HEK293 (cell line): ENCODE measurements at regions not wholly inside any gene's neighbourhood (a gene's known extent, or its start where the extent isn't known, plus 50 kb on each side); places are given as distances from the start of the nearest gene placed in this dataset.
A peak's percentile ranks its signal among the peaks of the same experiment; 100 is the strongest.

ENCODE experiments used
- CTCF ChIA-PET: fragments of 350-600 bp; formaldehyde crosslinking; extraction: SDS; loops from one replicate; lab custom pipeline; 2021; ENCODE audit warnings: antibody characterized with exemption; lab: Yijun Ruan, JAX
- POLR2A ChIA-PET: fragments of 300-600 bp; formaldehyde crosslinking; extraction: SDS; loops from one replicate; lab custom pipeline; 2020; ENCODE audit warnings: antibody characterized with exemption, inconsistent platforms; lab: Yijun Ruan, JAX
- H3K27ac ChIP-seq: fragments of 200-500 bp; sonication (Bioruptor generic); 2 replicates; pipeline ENCODE4 v1.5.1; 2014; ENCODE audit warnings: low read depth, low read length, control low read depth, inconsistent platforms; ENCODE audit errors: extremely low read depth
- H3K36me3 ChIP-seq, 2 experiments: fragments of 200-500 bp in 1 of 2; sonication (Bioruptor generic) in 1 of 2; 1 replicate in 1 of 2; 2 replicates in 1 of 2; pipeline ENCODE4 v1.5.1; 2014 to 2017; ENCODE audit warnings: inconsistent platforms in 2 of 2, low read length in 2 of 2; ENCODE audit not compliant: control insufficient read depth in 2 of 2, insufficient read depth in 1 of 2
- H3K4me1 ChIP-seq: fragments of 200-500 bp; sonication (Bioruptor generic); 2 replicates; pipeline ENCODE4 v1.5.1; 2014; ENCODE audit warnings: mild to moderate bottlenecking, low read length, inconsistent platforms; ENCODE audit not compliant: control insufficient read depth, insufficient read depth
- H3K4me3 ChIP-seq: 2 replicates; pipeline ENCODE4 v1.5.1; 2011; ENCODE audit warnings: low read depth, mild to moderate bottlenecking, control low read depth, low read length, moderate library complexity
- H3K9me3 ChIP-seq: fragments of 200-500 bp; sonication (Bioruptor generic); 2 replicates; pipeline ENCODE4 v1.5.1; 2014; ENCODE audit warnings: low read depth, low read length, inconsistent platforms; ENCODE audit not compliant: control insufficient read depth, insufficient read depth
- KLF10 ChIP-seq: fragments of 450-650 bp; IDR thresholded peaks from 2 replicates; pipeline ENCODE4 v1.5.1; 2018; ENCODE audit warnings: missing biosample characterization, mild to moderate bottlenecking, missing genetic modification characterization
- RBAK ChIP-seq: fragments of 450-650 bp; formaldehyde crosslinking; IDR thresholded peaks from 2 replicates; pipeline ENCODE4 v1.5.1; 2016; ENCODE audit warnings: missing biosample characterization, missing genetic modification characterization
- REST ChIP-seq: fragments of 450-650 bp; formaldehyde crosslinking; IDR thresholded peaks from 2 replicates; pipeline ENCODE4 v1.5.1; 2016; ENCODE audit warnings: missing biosample characterization, missing genetic modification characterization
- ZBTB8A ChIP-seq: fragments of 450-650 bp; formaldehyde crosslinking; IDR thresholded peaks from 2 replicates; pipeline ENCODE4 v1.5.1; 2016; ENCODE audit warnings: missing biosample characterization, missing genetic modification characterization
- ZNF114 ChIP-seq: fragments of 450-650 bp; formaldehyde crosslinking; IDR thresholded peaks from 2 replicates; pipeline ENCODE4 v1.5.0; 2017; ENCODE audit warnings: missing biosample characterization, missing genetic modification characterization
- ZNF146 ChIP-seq: fragments of 450-650 bp; formaldehyde crosslinking; IDR thresholded peaks from 2 replicates; pipeline ENCODE4 v1.5.1; 2016; ENCODE audit warnings: missing biosample characterization, missing genetic modification characterization
- ZNF169 ChIP-seq: fragments of 450-650 bp; formaldehyde crosslinking; IDR thresholded peaks from 2 replicates; pipeline ENCODE4 v1.5.1; 2016; ENCODE audit warnings: missing biosample characterization, missing genetic modification characterization
- ZNF184 ChIP-seq: fragments of 450-650 bp; IDR thresholded peaks from 2 replicates; pipeline ENCODE4 v1.5.1; 2018; ENCODE audit warnings: missing biosample characterization, mild to moderate bottlenecking, missing genetic modification characterization
- ZNF24 ChIP-seq: fragments of 450-650 bp; formaldehyde crosslinking; IDR thresholded peaks from 2 replicates; pipeline ENCODE4 v1.5.1; 2016; ENCODE audit warnings: missing biosample characterization, missing genetic modification characterization
- ZNF248 ChIP-seq: fragments of 450-650 bp; formaldehyde crosslinking; IDR thresholded peaks from 2 replicates; pipeline ENCODE4 v1.5.1; 2017; ENCODE audit warnings: missing biosample characterization, missing genetic modification characterization
- ZNF324 ChIP-seq: fragments of 450-650 bp; formaldehyde crosslinking; IDR thresholded peaks from 2 replicates; pipeline ENCODE4 v1.5.1; 2016; ENCODE audit warnings: missing biosample characterization, missing genetic modification characterization
- ZNF404 ChIP-seq: fragments of 450-650 bp; formaldehyde crosslinking; IDR thresholded peaks from 2 replicates; pipeline ENCODE4 v1.5.1; 2017; ENCODE audit warnings: missing biosample characterization, missing genetic modification characterization
- ZNF449 ChIP-seq: fragments of 450-650 bp; formaldehyde crosslinking; IDR thresholded peaks from 2 replicates; pipeline ENCODE4 v1.5.1; 2017; ENCODE audit warnings: missing biosample characterization, mild to moderate bottlenecking, missing genetic modification characterization, moderate library complexity
- ZNF529 ChIP-seq: fragments of 450-650 bp; formaldehyde crosslinking; IDR thresholded peaks from 2 replicates; pipeline ENCODE4 v1.5.1; 2017; ENCODE audit warnings: missing genetic modification characterization, missing biosample characterization; ENCODE audit not compliant: insufficient replicate concordance
- ZNF747 ChIP-seq: fragments of 450-650 bp; formaldehyde crosslinking; IDR thresholded peaks from 2 replicates; pipeline ENCODE4 v1.5.1; 2016; ENCODE audit warnings: missing biosample characterization, missing genetic modification characterization
- ZSCAN4 ChIP-seq: fragments of 450-650 bp; formaldehyde crosslinking; IDR thresholded peaks from 2 replicates; pipeline ENCODE4 v1.5.1; 2017; ENCODE audit warnings: missing biosample characterization, missing genetic modification characterization
- ZXDB ChIP-seq: fragments of 450-650 bp; formaldehyde crosslinking; IDR thresholded peaks from 2 replicates; pipeline ENCODE4 v1.5.1; 2016; ENCODE audit warnings: missing biosample characterization, missing genetic modification characterization

DNA sequence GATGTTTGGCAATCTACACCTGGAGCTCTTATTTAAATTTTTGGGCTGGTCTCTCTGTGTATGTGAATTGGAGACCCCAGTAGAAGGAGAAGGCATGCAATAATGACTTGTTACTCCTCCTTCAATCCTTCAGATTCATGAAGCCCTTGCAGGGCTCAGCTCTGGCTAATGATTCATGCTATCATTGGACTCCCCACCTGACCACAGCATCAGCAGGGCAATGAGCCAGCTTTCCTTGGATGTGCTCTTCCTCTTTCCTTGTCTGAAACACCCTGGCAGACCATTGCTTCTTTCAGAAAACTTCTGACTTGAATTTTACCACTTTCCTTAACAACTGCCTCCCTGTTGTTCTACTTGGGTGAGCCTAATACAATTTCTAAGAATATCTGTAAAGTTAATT, 1019.2 kb downstream of the AACS start (continued):
- no peak for TF ChIP-seq ZNF184

- Histone ChIP-seq H3K4me3 (no peak overlapping the region), H3K9me3 (no peaks in the 10 kb centered on the region), H3K36me3 (no peaks in the 10 kb centered on the region), H3K27ac (no peak overlapping the region), H3K4me1 (no peaks in the 10 kb centered on the region)
- no peak for TF ChIP-seq ZNF169 (tag by site-specific recombination)
- TF ChIP-seq ZSCAN4, result peak; percentile 52; the same call in 1 of the 2 replicates
- ChIA-PET POLR2A (no interaction called here), CTCF (no interaction called here)
These were observed 1021.0 kb downstream of the AACS start for GRCh38 chr12:126086242-126086641.

DNA sequence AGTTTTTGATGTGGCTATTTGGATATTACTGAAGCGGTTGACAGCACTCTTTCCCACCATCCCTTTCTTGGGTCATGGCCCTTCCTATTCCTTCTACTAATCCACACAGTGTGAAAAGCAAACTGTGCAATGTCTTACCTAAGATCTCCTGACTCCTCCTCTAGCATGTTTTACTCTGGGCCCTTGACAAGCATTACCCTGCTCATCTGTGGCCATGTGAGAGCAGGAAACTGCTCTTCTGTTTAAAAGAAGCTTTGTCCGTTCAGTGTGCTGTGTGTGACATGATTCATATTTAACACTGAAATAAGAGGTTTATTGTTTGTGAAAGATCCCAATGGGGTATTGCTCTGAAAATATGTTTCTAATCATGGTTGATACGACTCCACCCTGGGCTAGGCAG, 1022.5 kb downstream of the AACS start:
- POLR2A ChIA-PET, result no interaction called here
- H3K4me3 ChIP-seq, result no peak overlapping the region
- H3K9me3 ChIP-seq, result no peaks in the 10 kb centered on the region
- CTCF ChIA-PET, result interaction anchor here (0.8 kb wide), 1 partner anchor 18 kb away, joined by 3 read pairs; no protein-coding TSS in a partner anchor
- H3K27ac ChIP-seq, result no peak overlapping the region
- TF ChIP-seq ZBTB8A (no peak), ZXDB (tag by site-specific recombination) (no peak), ZNF404 (tag by site-specific recombination) (no peak), ZNF449 (tag by site-specific recombination) (no peak), ZNF529 (no peak), KLF10 (no peak), RBAK (no peak), ZNF184 (no peak)
- H3K4me1 ChIP-seq, result no peaks in the 10 kb centered on the region
- no peaks in the 10 kb centered on the region for H3K36me3 ChIP-seq

- TF ChIP-seq ZNF114 (tag by site-specific recombination), result no peak
- no peak for TF ChIP-seq ZNF747 (tag by site-specific recombination)
- no peak for TF ChIP-seq ZNF24 (tag by site-specific recombination)
- no peak for TF ChIP-seq ZNF324 (tag by site-specific recombination)
- no peak for TF ChIP-seq ZNF529
- no peak for TF ChIP-seq ZNF146 (tag by site-specific recombination)
- no peak for TF ChIP-seq REST (tag by site-specific recombination)
- TF ChIP-seq ZNF248 (tag by site-specific recombination), result no peak
- H3K4me3 ChIP-seq, result no peak overlapping the region
- ChIA-PET CTCF (interaction anchor here (0.7 kb wide), 1 partner anchor 654 kb away, joined by 3 read pairs; no protein-coding TSS in a partner anchor), POLR2A (no interaction called here)
- H3K4me1 ChIP-seq, result no peaks in the 10 kb centered on the region
- H3K27ac ChIP-seq, result no peak overlapping the region
- no peaks in the 10 kb centered on the region for H3K36me3 ChIP-seq
- no peaks in the 10 kb centered on the region for H3K9me3 ChIP-seq
These were observed 1028.7 kb downstream of the AACS start for GRCh38 chr12:126093908-126094307.
